ENCODE measurements at regions not wholly inside any gene's neighbourhood (a gene's known extent, or its start where the extent isn't known, plus 50 kb on each side); places are given as distances from the start of the nearest gene placed in this dataset.

- no peak for DNase-seq
- intact Hi-C loops (cut with DNase I), result no loop called here
These were observed 143.2 kb downstream of the RMI1 start for GRCh38 chr9:84123648-84124406.

- intact Hi-C loops (cut with DNase I), result no loop called here
- DNase-seq, result no peak
These were observed 144.4 kb downstream of the RMI1 start for GRCh38 chr9:84125046-84125445.

GRCh38 chr9:84129529-84129928 is 148.9 kb downstream of the RMI1 start:
- no peak for DNase-seq
- intact Hi-C loops (cut with DNase I), result no loop called here

- peak in 1 of 10 donors; percentile 40 for DNase-seq
- intact Hi-C loops (cut with DNase I), result no loop called here
These were observed 155.7 kb downstream of the RMI1 start for GRCh38 chr9:84136119-84136868.

- intact Hi-C loops (cut with DNase I), result no loop called here
These were observed 157.4 kb downstream of the RMI1 start for GRCh38 chr9:84137968-84138367.

GRCh38 chr9:84138541-84138940 is 157.9 kb downstream of the RMI1 start:
- intact Hi-C loops (cut with DNase I), result no loop called here
- no peak for DNase-seq

More at GRCh38 chr9:84137968-84138367, 157.4 kb downstream of the RMI1 start:
- no peak for DNase-seq

- DNase-seq, result peak in 5 of 10 donors; percentile 13 to 68 (median 19)
- intact Hi-C loops (cut with DNase I), result no loop called here
These were observed 158.9 kb downstream of the RMI1 start for GRCh38 chr9:84139296-84140070.

GRCh38 chr9:84140535-84141101 is 160.0 kb downstream of the RMI1 start:
- intact Hi-C loops (cut with DNase I), result no loop called here
- peak in 7 of 10 donors; percentile 3 to 82 (median 14) for DNase-seq

- DNase-seq, result no peak
- intact Hi-C loops (cut with DNase I), result no loop called here
These were observed 161.3 kb downstream of the RMI1 start for GRCh38 chr9:84141741-84142370.

- intact Hi-C loops (cut with DNase I), result no loop called here
- DNase-seq, result no peak
These were observed 164.4 kb downstream of the RMI1 start for GRCh38 chr9:84145031-84145430.

GRCh38 chr9:84145780-84146179 is 165.2 kb downstream of the RMI1 start:
- no peak for DNase-seq

GRCh38 chr9:84146893-84147710 is 166.5 kb downstream of the RMI1 start:
- no peak for DNase-seq
- intact Hi-C loops (cut with DNase I), result no loop called here

More at GRCh38 chr9:84145780-84146179, 165.2 kb downstream of the RMI1 start:
- intact Hi-C loops (cut with DNase I), result no loop called here

- DNase-seq, result no peak
- intact Hi-C loops (cut with DNase I), result no loop called here
These were observed 170.6 kb downstream of the RMI1 start for GRCh38 chr9:84151236-84151635.

- intact Hi-C loops (cut with DNase I), result no loop called here
- no peak for DNase-seq
These were observed 171.0 kb downstream of the RMI1 start for GRCh38 chr9:84151640-84152039.

GRCh38 chr9:84152204-84152603 is 171.6 kb downstream of the RMI1 start:
- no peak for DNase-seq
- intact Hi-C loops (cut with DNase I), result no loop called here

GRCh38 chr9:84153885-84154284 is 173.3 kb downstream of the RMI1 start:
- no peak for DNase-seq
- intact Hi-C loops (cut with DNase I), result no loop called here

- intact Hi-C loops (cut with DNase I), result no loop called here
- DNase-seq, result no peak
These were observed 173.7 kb downstream of the RMI1 start for GRCh38 chr9:84154320-84154719.

GRCh38 chr9:84163052-84163650 is 177.4 kb downstream of the SLC28A3 start:
- intact Hi-C loops (cut with DNase I), result no loop called here
- DNase-seq, result no peak

- intact Hi-C loops (cut with DNase I), result no loop called here
- DNase-seq, result no peak
These were observed 173.7 kb downstream of the SLC28A3 start for GRCh38 chr9:84166891-84167290.

Measured in posterior cingulate gyrus (tissue), 11 donors.